GM21528 (cell line): ENCODE measurements at regions not wholly inside any gene's neighbourhood (a gene's known extent, or its start where the extent isn't known, plus 50 kb on each side); places are given as distances from the start of the nearest gene placed in this dataset.
A peak's percentile ranks its signal among the peaks of the same experiment; 100 is the strongest.

Source experiments
- ATAC-seq: cut with Tn5 transposase; IDR thresholded peaks from one replicate; pipeline ENCODE4 v1.9.1; 2021; ENCODE audit warnings: mild to moderate bottlenecking, moderate library complexity; ENCODE audit not compliant: unreplicated experiment, low FRiP score

DNA sequence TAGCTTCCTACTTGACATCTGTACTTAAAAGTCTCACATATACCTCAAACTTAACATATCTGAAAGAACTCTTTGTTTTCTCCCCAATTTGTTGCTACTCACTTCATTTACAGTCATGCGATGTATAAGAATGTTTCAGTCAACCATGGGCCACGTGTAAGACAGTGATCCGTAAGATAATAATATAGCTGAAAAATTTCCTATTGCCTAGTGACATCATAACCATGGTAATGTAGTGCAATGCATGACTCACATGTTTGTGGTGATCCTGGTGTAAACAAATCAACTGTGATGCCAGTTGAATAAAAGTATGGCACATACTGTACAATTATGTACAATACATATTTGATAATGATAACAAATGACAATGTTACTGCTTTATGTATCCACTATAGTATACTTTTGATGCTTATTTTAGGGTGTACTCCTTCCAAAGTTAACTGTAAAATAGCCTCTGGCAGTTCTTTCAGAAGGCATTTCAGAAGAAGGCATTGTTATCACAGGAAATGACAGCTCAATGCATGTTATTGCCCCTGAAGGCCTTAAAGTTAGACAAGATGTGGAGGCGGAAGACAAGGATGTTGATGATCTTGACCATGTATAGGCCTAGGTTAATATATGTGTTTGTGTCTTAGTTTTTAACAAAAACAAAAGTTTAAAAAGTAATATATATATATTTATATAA lies 579.0 kb downstream of the EPHA7 start:
- ATAC-seq, result no peak

GRCh38 chr6:92828788-92829187 lies 590.6 kb downstream of the EPHA7 start:
- no peak for ATAC-seq

DNA sequence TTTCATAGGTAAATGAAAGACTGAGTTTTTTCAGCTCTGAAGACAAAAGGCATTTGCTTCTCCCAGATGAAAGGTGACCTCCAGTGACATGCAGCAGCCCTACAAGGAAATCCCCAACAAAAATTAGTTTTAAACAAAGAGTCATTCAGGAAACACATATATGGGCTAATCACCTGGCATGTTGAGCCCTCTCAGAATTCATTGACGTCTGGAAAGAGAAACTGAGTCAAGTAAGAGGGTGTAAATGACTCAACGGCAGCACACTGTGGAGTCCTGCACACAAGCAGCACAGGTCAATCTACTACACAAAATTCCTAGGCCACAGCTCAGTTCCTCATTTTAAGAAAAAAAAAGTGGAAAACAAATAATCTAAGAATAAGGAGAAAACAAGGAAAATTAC lies 592.3 kb downstream of the EPHA7 start:
- no peak for ATAC-seq

DNA sequence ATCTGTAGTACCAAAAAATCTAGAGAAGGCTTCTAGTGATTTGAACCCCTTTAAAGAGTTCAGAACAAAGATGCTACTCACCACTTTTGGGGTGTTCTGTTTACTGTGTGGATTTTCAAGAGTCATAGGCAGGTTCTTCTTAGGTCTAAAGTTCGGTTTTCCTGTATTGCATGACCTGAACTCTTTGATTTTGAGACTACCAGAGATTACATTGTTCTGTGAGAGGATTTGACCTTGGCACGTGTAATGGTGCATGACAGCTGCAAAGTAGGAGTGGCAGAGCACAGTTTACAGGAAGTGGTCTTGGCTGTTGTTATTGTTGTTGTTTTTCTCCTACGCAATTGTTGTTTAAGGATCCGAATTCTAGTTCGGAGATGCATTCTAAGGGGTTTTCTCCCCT lies 592.7 kb downstream of the EPHA7 start:
- no peak for ATAC-seq

DNA sequence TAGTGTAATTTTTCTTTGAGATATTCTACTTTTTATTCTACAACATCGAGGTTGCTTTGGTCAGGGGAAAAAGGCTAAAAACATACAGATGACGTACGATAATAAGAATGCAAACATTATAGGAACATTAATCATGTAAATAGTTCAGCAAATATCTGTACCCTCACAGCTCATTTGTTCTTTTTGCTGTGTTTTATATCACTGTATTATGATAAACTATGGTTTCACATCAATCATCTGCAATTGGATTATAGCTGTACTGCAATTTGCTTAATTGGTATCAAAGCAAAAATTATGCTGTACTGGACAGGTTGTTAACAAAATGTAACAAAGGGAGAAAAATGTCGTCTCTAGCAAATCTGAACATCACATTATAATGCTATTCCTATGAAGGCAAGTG lies 597.1 kb downstream of the EPHA7 start:
- no peak for ATAC-seq

- no peak for ATAC-seq
These were observed 598.8 kb downstream of the EPHA7 start for GRCh38 chr6:92820601-92821000.

DNA sequence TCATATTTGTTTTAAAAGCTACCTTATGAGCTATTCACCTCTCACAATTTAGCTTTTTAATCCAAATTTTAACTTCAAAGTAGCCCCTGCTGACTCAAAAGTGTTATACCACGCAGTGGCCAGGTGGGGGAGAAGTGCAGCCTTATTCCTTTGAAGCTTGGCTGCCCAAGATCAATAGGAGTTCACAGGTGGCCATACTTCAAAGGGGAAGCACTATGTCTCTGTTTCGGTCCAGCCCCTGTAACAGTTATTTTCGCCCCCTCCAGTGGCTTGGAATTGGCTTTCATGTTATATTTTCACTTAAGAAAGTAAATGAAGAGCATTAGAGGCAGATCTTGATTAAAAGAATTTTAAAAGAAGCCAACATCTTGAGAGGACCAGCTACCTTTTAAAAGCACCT lies 608.4 kb downstream of the EPHA7 start:
- ATAC-seq, result peak; percentile 95

GRCh38 chr6:92806254-92806653 lies 613.1 kb downstream of the EPHA7 start:
- ATAC-seq, result no peak

- no peak for ATAC-seq
These were observed 628.0 kb downstream of the EPHA7 start for GRCh38 chr6:92791403-92791802.

GRCh38 chr6:92790381-92790780 lies 629.0 kb downstream of the EPHA7 start:
- no peak for ATAC-seq

GRCh38 chr6:92784235-92784634 lies 635.1 kb downstream of the EPHA7 start:
- no peak for ATAC-seq

DNA sequence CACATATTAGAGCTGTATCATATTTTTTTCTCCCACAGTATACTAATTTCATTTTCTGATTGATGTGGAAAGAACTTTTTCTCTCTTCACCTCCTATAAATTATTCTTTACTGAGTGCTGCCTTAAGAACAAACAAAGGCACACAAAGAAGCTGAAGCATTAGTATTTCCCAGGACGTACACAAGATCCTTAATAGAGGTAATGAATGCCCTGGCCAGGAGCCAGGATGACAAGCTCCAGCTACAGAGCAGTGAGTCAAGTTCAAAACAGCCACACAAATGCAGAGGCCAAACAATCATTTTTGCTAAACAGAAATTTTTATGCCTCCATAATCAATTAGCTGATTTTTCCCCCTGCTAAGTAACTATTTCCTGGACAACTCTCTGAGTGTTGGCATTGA lies 639.6 kb downstream of the EPHA7 start:
- no peak for ATAC-seq

DNA sequence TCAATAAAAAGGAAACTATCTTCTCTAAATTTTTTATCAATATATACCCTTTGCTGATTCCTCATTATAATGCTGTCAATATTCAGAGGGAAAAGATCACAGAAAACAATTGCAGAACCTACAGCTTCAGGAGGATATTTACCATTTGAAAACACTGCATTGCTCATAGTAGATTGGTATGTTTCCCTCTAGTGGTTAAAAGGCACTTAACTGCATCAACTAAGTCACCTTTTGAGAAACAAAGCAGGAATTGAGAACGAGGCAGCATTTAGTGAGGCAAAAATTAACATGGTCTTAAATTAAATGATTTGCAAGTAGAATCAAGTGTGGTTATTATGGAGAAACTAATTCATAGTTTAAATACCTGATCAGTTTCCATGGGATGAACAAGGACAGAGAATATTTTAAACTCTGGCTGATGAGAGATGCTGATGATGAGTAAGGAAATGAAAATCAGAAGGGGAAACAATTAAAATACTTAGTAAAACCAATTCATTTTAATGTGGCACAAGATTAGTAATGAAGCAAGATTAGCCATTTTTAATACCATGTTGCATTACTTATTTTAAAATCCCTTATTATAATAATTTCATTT lies 642.1 kb downstream of the EPHA7 start:
- ATAC-seq, result no peak

- ATAC-seq, result no peak
These were observed 648.8 kb downstream of the EPHA7 start for GRCh38 chr6:92770540-92770939.

GRCh38 chr6:92767101-92767500 lies 652.3 kb downstream of the EPHA7 start:
- no peak for ATAC-seq

DNA sequence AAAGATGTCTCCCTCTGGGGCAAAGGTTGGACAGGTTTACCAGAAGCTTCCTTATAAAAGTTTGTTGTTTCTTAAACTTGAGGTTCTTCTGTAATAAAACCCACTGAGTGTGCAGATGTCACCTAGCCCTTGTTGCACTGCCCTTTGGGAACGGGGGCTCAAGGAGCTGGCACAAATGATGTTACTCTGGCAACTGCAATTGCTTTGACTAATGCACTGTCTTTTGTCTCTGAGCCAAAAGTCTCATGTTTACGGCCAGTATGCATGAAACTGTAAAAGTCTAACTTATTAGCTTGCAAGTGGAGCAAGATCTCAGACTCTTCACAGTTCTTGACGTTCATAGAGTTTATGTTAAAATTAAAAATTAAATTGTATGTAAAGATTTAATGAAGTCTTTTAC lies 655.7 kb downstream of the EPHA7 start:
- no peak for ATAC-seq

- ATAC-seq, result no peak
These were observed 656.1 kb downstream of the EPHA7 start for GRCh38 chr6:92763274-92763584.

GRCh38 chr6:92762443-92763273 lies 656.7 kb downstream of the EPHA7 start:
- ATAC-seq, result no peak

DNA sequence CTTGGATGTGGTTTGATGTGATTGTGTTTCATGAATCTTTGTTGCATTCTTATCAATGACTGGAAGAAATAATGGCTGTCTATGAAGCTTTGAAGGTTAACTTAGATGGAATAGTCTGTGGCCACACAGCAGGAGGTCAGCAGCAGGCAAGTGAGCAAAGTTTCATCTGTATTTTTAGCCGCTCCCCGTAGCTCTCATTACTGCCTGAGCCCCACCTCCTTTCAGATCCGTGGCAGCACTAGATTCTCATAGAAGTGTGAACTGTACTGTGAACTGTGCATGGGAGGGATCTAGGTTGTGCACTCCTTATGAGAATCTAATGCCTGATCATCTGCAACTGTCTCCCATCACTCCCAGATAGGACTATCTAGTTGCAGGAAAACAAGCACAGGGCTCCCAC lies 660.2 kb downstream of the EPHA7 start:
- no peak for ATAC-seq

DNA sequence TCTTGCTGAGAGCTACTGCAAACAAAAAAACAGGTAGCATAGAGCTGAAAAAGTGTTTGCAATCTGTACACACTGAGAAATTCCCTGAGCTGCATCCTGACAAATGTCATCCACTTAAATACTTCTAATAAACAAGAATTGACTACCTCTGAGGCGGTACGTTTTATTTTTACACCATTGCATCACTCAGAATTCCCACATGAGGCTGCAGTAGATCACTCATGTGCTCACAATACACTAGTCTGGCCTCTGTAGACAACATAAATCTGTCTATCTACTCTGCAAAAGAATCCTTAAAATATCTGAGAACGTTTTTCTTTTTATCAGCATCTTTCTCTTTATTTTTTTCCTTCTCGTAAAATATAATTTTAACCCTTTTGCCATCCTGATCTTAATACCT lies 661.4 kb downstream of the EPHA7 start:
- no peak for ATAC-seq

DNA sequence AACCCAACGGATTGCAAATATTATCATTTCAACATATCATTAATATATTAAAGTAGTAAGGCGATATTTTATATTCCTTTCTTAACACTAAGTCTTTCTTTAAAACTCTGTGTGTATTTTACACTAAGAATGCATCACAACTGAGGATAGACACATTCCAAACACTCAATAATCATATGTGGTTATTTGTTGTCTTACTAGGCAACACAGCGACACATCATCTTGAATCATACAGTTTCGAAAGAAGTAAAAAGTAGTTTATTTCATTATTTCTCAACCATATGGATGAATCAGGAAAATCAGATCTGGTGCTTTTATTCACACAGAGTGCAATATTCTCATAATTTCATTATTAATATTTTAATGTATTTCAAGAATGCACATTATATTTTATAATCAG lies 662.4 kb downstream of the EPHA7 start:
- ATAC-seq, result no peak

GRCh38 chr6:92753956-92754355 lies 665.4 kb downstream of the EPHA7 start:
- no peak for ATAC-seq
